Mesenteric fat pad (tissue), 1 donor: ENCODE measurements at regions not wholly inside any gene's neighbourhood (a gene's known extent, or its start where the extent isn't known, plus 50 kb on each side); places are given as distances from the start of the nearest gene placed in this dataset.

ENCODE experiments used
- DNase-seq: peaks from one replicate; pipeline ENCODE4 v3.0.0-alpha.2; 2020; ENCODE audit warnings: low spot score
- donor health status: DM: yes; HTN: yes; CAD: no.

- DNase-seq: no peak
These were observed 1409.8 kb downstream of the PCDH7 start for GRCh38 chr4:32129967-32130366.

- DNase-seq: no peak
These were observed 1413.0 kb downstream of the PCDH7 start for GRCh38 chr4:32133141-32133540.

GRCh38 chr4:32133734-32134133 is 1413.6 kb downstream of the PCDH7 start:
- DNase-seq: no peak

GRCh38 chr4:32135642-32136041 is 1415.5 kb downstream of the PCDH7 start:
- DNase-seq: no peak

GRCh38 chr4:32136081-32136787 is 1416.1 kb downstream of the PCDH7 start:
- DNase-seq: no peak

- DNase-seq: no peak
These were observed 1420.5 kb downstream of the PCDH7 start for GRCh38 chr4:32140636-32141035.

- no peak for DNase-seq
These were observed 1421.9 kb downstream of the PCDH7 start for GRCh38 chr4:32142075-32142474.

GRCh38 chr4:32145987-32146386 is 1425.8 kb downstream of the PCDH7 start:
- DNase-seq: no peak

- no peak for DNase-seq
These were observed 1427.4 kb downstream of the PCDH7 start for GRCh38 chr4:32147446-32148085.

GRCh38 chr4:32148111-32148666 is 1428.0 kb downstream of the PCDH7 start:
- no peak for DNase-seq

- DNase-seq: no peak
These were observed 1438.8 kb downstream of the PCDH7 start for GRCh38 chr4:32158961-32159360.

- DNase-seq: no peak
These were observed 1441.2 kb downstream of the PCDH7 start for GRCh38 chr4:32161392-32161791.

- DNase-seq: no peak
These were observed 1443.0 kb downstream of the PCDH7 start for GRCh38 chr4:32163125-32163524.

- no peak for DNase-seq
These were observed 1449.7 kb downstream of the PCDH7 start for GRCh38 chr4:32169841-32170240.

- DNase-seq: no peak
These were observed 1451.9 kb downstream of the PCDH7 start for GRCh38 chr4:32172086-32172485.

GRCh38 chr4:32172761-32173160 is 1452.6 kb downstream of the PCDH7 start:
- no peak for DNase-seq

GRCh38 chr4:32180086-32180485 is 1459.9 kb downstream of the PCDH7 start:
- no peak for DNase-seq

- DNase-seq: no peak
These were observed 1464.0 kb downstream of the PCDH7 start for GRCh38 chr4:32184186-32184585.

- DNase-seq: no peak
These were observed 1469.0 kb downstream of the PCDH7 start for GRCh38 chr4:32189130-32189529.

- DNase-seq: no peak
These were observed 1469.6 kb downstream of the PCDH7 start for GRCh38 chr4:32189788-32190187.

- DNase-seq: no peak
These were observed 1471.8 kb downstream of the PCDH7 start for GRCh38 chr4:32191961-32192360.

GRCh38 chr4:32192363-32192762 is 1472.2 kb downstream of the PCDH7 start:
- no peak for DNase-seq

GRCh38 chr4:32192991-32193390 is 1472.8 kb downstream of the PCDH7 start:
- DNase-seq: no peak
